GM18870 (cell line): ENCODE measurements at regions not wholly inside any gene's neighbourhood (a gene's known extent, or its start where the extent isn't known, plus 50 kb on each side); places are given as distances from the start of the nearest gene placed in this dataset.
"Not testable (repeated sequence)": the region's sequence is repeated elsewhere in the genome, so short reads cannot be mapped to it uniquely, and the experiment has no call there.

ENCODE experiments used
- ATAC-seq: cut with Tn5 transposase; IDR thresholded peaks from one replicate; pipeline ENCODE4 v1.9.1; 2021; ENCODE audit warnings: moderate library complexity; ENCODE audit not compliant: unreplicated experiment

DNA sequence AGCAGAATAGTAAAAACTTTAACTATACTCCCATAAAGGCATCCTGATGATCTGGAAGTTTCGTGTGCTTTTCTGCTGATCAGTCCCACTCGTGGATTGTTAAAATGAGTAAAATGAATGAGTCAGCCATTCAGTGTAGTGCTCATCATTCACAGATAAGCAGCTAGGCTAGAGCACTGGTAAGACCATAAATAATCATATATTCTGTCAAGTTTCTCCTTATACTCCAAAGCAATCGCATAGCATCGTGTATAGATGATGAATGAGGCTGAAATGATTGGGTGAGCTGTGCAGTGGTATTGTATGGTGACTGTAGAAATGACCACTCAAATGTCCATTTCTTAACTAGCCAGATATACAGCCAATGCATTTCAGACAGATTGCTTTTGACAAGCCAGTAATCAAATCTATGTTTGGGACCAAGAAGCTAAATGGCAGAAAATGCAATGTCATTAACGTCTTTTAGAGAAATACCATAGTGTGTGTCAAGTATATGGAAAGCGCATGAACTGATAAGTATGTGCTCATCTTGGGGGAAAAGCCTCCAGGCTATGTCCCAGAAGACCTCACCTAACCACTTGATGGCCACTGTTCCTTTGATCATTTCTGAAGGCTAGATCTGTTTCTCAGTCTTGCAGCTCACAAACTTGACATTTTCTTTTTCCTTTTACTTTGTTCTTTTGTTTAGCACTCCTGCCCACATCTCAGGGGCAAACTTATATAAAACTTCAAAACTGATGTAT, 227.2 kb upstream of the FAM3C start:
- no peak for ATAC-seq

DNA sequence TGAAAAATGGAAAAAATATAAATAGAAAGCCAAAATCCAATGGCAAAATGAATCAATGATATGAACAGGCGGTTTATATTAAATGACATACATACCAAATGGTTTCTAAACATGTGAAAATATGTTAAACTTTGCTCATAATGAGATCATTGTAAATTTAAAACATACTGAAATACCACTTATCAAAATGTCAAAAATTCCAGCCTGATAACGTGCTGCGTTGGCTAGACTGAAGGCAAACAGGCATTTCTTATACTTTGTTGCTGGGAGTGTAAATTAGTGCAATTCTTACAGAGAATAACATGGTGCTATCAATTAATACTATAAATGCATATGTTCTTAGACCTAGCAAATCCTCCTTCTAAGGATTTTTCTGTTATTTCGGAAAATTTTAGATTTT, 225.8 kb upstream of the FAM3C start:
- no peak for ATAC-seq

DNA sequence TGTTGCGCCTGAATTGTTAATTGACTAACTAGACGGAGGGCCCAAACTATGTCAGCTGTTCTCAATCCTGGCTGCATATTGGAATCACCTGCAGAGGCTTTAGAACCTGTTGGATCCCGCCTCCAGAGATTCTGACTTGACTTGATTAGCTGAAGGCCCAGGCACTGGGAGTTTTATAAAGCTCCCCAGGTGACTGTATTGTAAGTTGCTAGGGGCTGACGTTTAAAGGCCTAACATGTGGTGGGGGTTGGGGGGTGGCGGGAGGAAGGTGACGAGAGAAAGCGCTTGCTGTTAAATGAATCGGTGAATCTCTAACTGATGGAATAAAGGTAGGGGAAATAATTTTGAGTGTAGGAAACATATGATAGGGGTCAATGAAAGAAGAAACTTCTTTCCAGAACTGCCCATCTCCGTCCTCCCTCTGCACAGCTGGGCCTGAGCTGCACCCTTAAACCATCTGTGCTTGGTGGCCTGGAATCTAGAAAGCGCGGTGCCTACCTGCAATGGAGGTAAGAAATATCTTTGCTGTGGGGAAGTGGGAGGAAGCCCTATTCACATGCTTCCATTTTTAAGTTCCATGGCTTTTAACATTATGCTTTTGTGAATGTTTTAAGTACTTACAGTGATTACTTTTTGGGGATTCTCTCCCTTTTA, 225.0 kb upstream of the FAM3C start:
- ATAC-seq = no peak

GRCh38 chr7:121620206-121620605, 224.1 kb upstream of the FAM3C start:
- ATAC-seq = no peak

DNA sequence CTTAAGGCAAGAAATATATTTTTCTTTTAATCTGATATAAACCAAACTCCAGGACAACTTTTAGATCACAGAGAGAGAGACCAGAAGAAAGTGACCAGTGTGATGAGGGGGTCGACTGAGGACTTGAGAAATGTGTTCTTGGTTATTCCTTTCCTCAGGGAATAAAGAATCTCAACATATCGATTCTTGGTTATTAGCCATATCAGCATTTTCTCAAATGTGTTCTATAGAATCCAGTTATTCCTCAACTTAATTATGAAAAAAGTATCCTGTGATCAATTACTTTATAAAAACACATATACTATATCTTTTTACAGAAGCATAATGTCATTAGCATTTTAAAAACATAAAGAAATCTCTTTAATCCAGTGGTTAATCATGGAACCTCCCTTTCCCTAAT, 222.1 kb upstream of the FAM3C start:
- no peak for ATAC-seq

- no peak for ATAC-seq
Observed at GRCh38 chr7:121610243-121610642, 214.1 kb upstream of the FAM3C start.

GRCh38 chr7:121609208-121609607, 213.1 kb upstream of the FAM3C start:
- no peak for ATAC-seq

DNA sequence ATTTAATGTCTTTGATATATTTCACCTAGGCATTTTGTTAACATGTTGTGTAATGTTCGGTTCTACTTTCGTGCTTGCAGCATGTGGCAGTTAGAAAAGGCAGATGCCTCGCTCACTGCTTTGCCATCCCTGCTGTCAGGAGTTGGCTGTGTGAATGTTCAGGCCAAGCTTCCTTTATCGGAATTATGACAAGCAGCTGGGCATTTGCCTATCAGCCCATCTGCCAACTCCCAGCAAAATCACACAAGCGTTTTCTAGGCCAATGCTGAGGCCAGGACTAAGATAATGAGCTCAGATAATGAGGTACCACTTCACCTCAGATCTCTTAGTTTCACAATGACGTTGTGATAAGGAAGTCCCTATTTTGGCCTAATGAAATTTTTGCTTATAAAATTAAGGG, 212.7 kb upstream of the FAM3C start:
- ATAC-seq = no peak

GRCh38 chr7:121608183-121608582, 212.1 kb upstream of the FAM3C start:
- ATAC-seq = not testable (repeated sequence)

- ATAC-seq = no peak
Observed at GRCh38 chr7:121605317-121605680, 209.2 kb upstream of the FAM3C start.

DNA sequence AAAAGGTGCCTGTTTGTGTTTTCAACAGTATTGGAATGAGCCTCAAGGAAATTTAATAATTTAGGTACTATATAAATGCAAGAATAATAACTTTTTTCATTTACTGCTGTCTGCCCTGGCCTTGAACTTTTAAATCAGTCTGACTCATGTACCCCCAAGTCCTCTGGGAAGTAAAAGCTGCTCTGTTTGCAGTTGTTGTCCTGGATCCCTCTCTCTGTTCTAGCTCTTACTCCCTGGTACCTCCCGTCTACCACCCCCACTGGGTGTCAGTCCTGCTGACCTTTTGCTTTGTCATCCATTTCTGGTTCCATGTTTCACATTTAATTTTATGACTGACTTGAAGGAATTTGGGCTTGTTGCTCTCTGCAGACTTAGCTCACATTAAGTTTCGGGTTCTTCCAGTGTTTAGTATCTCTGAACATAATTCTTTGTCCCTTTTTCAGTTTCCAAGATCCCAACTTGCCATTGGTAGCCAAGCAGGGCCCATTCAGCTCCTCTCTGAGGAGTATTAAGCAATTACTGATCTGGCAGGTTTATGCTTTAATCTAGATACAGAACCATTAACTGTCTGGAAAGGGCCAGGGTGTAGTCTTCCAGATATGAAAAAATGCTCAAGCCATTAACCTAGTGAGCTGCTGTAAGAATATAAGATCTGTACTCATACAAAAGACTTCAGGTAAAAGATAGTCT, 208.7 kb upstream of the FAM3C start:
- ATAC-seq = no peak

DNA sequence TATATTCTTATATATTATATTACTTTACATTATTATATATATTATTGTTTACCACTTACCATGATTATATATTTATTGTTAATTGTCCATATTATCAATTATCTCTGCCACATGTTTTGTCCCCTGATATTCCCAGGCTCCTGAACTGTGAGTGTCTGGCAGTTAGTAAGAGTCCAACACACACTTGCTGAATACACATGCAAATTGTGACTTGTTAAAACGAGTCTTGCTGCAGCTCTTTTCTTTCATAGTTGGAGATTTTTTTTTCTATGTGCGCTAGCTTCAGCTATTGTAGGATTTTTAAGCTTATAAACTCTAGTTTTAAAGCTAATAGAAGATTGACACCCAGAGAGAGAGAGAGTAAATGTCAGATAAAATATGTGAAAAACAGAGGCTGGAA, 207.8 kb upstream of the FAM3C start:
- no peak for ATAC-seq

- no peak for ATAC-seq
Observed at GRCh38 chr7:121599887-121600286, 203.8 kb upstream of the FAM3C start.

DNA sequence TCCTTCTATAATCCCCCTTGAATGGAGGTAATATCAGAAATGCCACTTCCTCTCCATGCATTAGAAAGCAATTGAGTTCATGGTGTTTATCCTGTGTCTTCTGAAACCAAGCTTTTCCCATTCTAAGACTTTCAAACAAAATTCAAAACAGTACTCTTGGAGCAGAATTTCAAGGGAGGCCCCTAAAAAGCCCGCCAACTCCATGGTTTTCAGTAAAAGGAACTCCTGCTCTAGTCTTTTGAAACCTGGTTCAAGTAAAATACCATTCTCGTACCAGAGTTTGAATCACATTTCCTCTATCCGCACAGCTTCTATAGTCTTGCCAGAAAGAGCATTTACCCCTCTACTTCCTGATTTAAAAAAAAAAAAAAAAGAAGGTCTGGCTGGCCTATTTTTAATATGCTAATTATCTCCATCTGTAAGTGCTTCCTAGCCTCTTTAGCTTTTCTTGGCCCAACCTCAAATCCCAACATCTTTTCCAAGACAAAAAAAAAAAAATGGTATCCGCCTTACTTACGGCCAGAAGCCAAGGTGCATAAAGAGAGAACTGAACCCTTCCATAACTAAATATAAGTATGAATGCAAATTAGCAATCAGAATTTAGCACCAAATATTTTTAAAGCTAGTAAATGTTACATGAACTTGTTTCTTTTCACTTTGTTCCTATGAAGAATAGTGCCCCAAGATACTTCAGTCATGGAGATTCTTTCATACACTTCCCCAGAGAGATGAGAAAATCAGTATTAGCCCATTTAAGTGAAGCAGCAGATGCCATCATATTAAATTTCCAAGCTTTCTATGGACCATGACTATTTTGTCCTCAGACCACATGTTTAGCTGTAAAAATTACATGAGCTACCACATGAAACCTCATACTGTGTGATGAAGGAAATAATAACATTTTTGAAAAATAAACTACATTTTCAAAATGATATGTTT, 199.9 kb upstream of the FAM3C start:
- no peak for ATAC-seq

DNA sequence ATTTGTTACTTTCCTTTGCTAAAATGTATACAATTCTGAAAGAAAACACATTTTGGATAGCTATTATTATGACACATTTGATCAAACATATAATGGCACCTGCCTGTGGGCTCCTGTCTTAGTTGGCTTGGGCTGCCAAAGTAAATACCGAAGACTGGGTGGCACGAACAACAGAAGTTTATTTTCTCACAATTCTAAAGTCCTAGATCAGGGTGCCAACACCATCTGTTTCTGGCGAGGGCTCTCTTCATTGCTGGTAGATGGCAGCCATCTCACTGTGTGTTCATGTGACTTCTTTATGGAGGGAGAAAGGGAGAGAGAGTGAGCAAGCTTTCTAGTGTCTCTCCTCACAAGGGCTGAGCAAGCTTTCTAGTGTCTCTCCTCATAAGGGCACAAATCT, 195.8 kb upstream of the FAM3C start:
- no peak for ATAC-seq

DNA sequence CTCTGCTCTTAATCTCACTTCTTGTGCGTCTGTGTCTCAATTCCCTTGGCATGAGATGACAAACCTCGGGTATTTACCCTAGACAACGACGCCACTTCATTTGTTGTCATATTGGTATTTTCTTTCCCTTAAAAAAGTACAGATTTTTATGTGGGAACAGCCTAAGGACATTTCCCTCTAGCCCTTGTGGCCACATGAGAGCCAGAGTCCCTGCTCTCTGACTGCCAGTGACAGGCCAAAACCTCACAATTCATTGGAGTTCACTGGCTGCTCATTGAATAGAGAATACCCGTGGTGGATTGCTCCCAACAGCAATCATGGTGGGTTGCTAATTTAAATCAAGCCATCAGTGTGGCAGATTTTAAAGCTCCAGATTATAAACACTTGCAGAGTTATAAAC, 191.3 kb upstream of the FAM3C start:
- no peak for ATAC-seq

- no peak for ATAC-seq
Observed at GRCh38 chr7:121582258-121582657, 186.2 kb upstream of the FAM3C start.

- ATAC-seq = no peak
Observed at GRCh38 chr7:121579639-121580038, 183.5 kb upstream of the FAM3C start.

- no peak for ATAC-seq
Observed at GRCh38 chr7:121578669-121579068, 182.6 kb upstream of the FAM3C start.

DNA sequence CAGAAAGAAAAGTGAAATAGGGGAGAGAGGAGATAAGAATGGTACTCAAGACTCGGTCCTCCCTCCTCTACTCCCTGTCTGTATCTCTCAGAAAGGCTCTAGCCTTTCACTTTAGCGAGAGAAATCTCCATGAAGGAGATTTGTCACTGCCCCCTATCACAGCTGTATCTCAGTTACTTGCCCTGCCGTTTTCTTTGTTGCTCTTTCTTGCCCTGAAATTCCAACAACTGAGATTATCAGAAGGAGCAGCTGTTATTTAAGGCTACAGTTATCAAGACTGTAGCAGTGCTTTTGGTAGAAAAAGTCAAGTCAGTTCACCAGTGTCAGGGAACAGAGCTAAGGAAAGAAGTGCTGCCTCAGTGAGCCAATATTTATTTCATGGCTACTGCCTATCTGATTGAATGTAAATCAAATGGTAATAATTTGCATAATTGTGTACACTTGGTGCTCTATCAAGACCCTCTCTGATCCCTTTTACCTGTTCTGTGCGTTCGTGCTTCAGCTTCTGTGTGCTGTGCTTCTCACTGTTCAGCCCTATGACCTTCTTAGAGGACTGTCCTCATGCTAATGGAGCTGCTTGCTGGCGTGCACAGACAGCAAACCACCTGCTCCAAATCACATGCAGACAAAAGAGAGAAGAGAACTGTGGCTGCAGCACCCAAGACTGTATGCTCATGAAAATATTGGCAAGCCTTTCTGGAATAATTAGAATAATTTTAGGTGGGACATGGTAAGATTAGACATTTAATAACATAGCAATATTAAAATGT, 180.2 kb upstream of the FAM3C start:
- ATAC-seq = no peak
